ENCODE measurements at regions not wholly inside any gene's neighbourhood (a gene's known extent, or its start where the extent isn't known, plus 50 kb on each side); places are given as distances from the start of the nearest gene placed in this dataset.

- ATAC-seq (no peak), DNase-seq (ENCODE audit: extremely low read depth in 1 of 4, low spot score in 3 of 4) (no peak), FAIRE-seq (no peak)
- no peaks in the 10 kb centered on the region for H3K36me3 ChIP-seq (ENCODE audit: control insufficient read depth, insufficient read depth, low read length)
- WGBS (ENCODE audit: insufficient coverage, low coverage, missing lambda C conversion rate) = 0% methylated on average over 2 of the region's 2 CpGs
- ChIA-PET CTCF (ENCODE audit: low intra/inter-chr PET ratio) (no interaction called here), POLR2A (no interaction called here)
- H3K9me1 ChIP-seq (ENCODE audit: control insufficient read depth, insufficient read depth, low read length) = no peaks in the 10 kb centered on the region
- H3K9ac ChIP-seq (ENCODE audit: insufficient read depth in 1 of 2, low read depth in 2 of 2, low read length in 2 of 2) = no peak overlapping the region
- H3K79me2 ChIP-seq (ENCODE audit: control insufficient read depth, insufficient read depth, low read length) = no peaks in the 10 kb centered on the region
- no peak for TF ChIP-seq EWSR1 (IDR thresholded peaks at IDR 0.05; ENCODE audit: borderline replicate concordance, low read depth, partially characterized antibody)
- no peak for TF ChIP-seq HES1 (IDR thresholded peaks at IDR 0.05; ENCODE audit: low read depth)
- TF ChIP-seq EZH2 (IDR thresholded peaks at IDR 0.05; ENCODE audit: borderline replicate concordance, low read depth, low read length) = no peak
- TF ChIP-seq BRF1 (IDR thresholded peaks at IDR 0.05; ENCODE audit: borderline replicate concordance, extremely low read depth, insufficient read length) = no peak
- no peak for TF ChIP-seq CBFB (CRISPR knock-in tag; IDR thresholded peaks at IDR 0.05)
- no peak for TF ChIP-seq SMARCC2 (IDR thresholded peaks at IDR 0.05; ENCODE audit: low read depth)
- no peak for TF ChIP-seq AFF4 (CRISPR knock-in tag; IDR thresholded peaks at IDR 0.05)
- TF ChIP-seq HMBOX1 (IDR thresholded peaks at IDR 0.05) = no peak
- no peak for TF ChIP-seq NR2C2 (CRISPR knock-in tag; IDR thresholded peaks at IDR 0.05)
- no peak for TF ChIP-seq NR2C2 (tag; IDR thresholded peaks at IDR 0.05)
- TF ChIP-seq ESRRA (IDR thresholded peaks at IDR 0.05; ENCODE audit: borderline replicate concordance, low read depth) = no peak
- TF ChIP-seq SNAPC5 (CRISPR knock-in tag; IDR thresholded peaks at IDR 0.05) = no peak
- TF ChIP-seq FOSL1 (tag; conservative IDR thresholded peaks at IDR 0.05) = no peak
- no peak for TF ChIP-seq E2F6 (IDR thresholded peaks at IDR 0.05; ENCODE audit: borderline replicate concordance in 1 of 2, extremely low read depth in 1 of 2, insufficient read depth in 1 of 2, insufficient read length in 1 of 2, low read depth in 1 of 2, low read length in 1 of 2, poor library complexity in 1 of 2, severe bottlenecking in 1 of 2)
- TF ChIP-seq KAT7 (CRISPR knock-in tag; IDR thresholded peaks at IDR 0.05; ENCODE audit: borderline replicate concordance) = no peak
- no peak for TF ChIP-seq ELF1 (tag; IDR thresholded peaks at IDR 0.05)
- no peak for TF ChIP-seq ZNF780A (CRISPR knock-in tag; IDR thresholded peaks at IDR 0.05)
- intact Hi-C loops (cut with micrococcal nuclease) = no loop called here
- H3K9me3 ChIP-seq (replicated peaks; ENCODE audit: control insufficient read depth, insufficient read depth, low read depth, low read length) = no peaks in the 10 kb centered on the region
- no peak overlapping the region for H3K27ac ChIP-seq (ENCODE audit: extremely low read depth, low read depth, low read length)
- BruUV-seq (replicated peaks) = no TSS peak
- H3K4me2 ChIP-seq (ENCODE audit: insufficient read depth, low read length) = no peak overlapping the region
- no peak overlapping the region for H3K4me3 ChIP-seq
- no peak overlapping the region for H2AFZ ChIP-seq (ENCODE audit: low read depth, low read length)
- in situ Hi-C loops (cut with MboI) = no loop called here
- no peaks in the 10 kb centered on the region for H3K4me1 ChIP-seq (replicated peaks in 1 of 2; ENCODE audit: control insufficient read depth in 2 of 2, insufficient read depth in 2 of 2, low read length in 2 of 2)
- H4K20me1 ChIP-seq (replicated peaks; ENCODE audit: control insufficient read depth, insufficient read depth, low read length) = no peaks in the 10 kb centered on the region
- H3K27me3 ChIP-seq (ENCODE audit: control insufficient read depth in 2 of 2, insufficient read depth in 2 of 2, low read length in 2 of 2) = no peaks in the 10 kb centered on the region; a peak in 1 of 5 replicates
Measured at GRCh38 chr16:47924950-47925349, 230.8 kb downstream of the ABCC12 start.
